Fibroblast of skin of scalp (primary cell): ENCODE measurements at regions not wholly inside any gene's neighbourhood (a gene's known extent, or its start where the extent isn't known, plus 50 kb on each side); places are given as distances from the start of the nearest gene placed in this dataset.
A peak's percentile ranks its signal among the peaks of the same experiment; 100 is the strongest.

Source experiments
- DNase-seq: peaks from one replicate; pipeline ENCODE4 v3.0.0-alpha.2; 2013

- DNase-seq, result peak; percentile 80
Measured at GRCh38 chr14:26199590-26200370, 398.1 kb downstream of the NOVA1 start.

- DNase-seq, result no peak
Measured at GRCh38 chr14:26199096-26199495, 398.7 kb downstream of the NOVA1 start.

- no peak for DNase-seq
Measured at GRCh38 chr14:26194816-26195215, 403.0 kb downstream of the NOVA1 start.

- DNase-seq, result no peak
Measured at GRCh38 chr14:26191671-26192070, 406.2 kb downstream of the NOVA1 start.

- DNase-seq, result no peak
Measured at GRCh38 chr14:26191123-26191522, 406.7 kb downstream of the NOVA1 start.

GRCh38 chr14:26190646-26191045 is 407.2 kb downstream of the NOVA1 start:
- no peak for DNase-seq

GRCh38 chr14:26187996-26188620 is 409.7 kb downstream of the NOVA1 start:
- no peak for DNase-seq

- DNase-seq, result no peak
Measured at GRCh38 chr14:26180221-26180620, 417.6 kb downstream of the NOVA1 start.

- no peak for DNase-seq
Measured at GRCh38 chr14:26175658-26176057, 422.2 kb downstream of the NOVA1 start.

- no peak for DNase-seq
Measured at GRCh38 chr14:26174395-26174794, 423.4 kb downstream of the NOVA1 start.

- no peak for DNase-seq
Measured at GRCh38 chr14:26173581-26174110, 424.2 kb downstream of the NOVA1 start.

- DNase-seq, result no peak
Measured at GRCh38 chr14:26172396-26172795, 425.4 kb downstream of the NOVA1 start.

- no peak for DNase-seq
Measured at GRCh38 chr14:26170885-26171284, 426.9 kb downstream of the NOVA1 start.

GRCh38 chr14:26163761-26164160 is 434.1 kb downstream of the NOVA1 start:
- DNase-seq, result peak; percentile 39

- DNase-seq, result no peak
Measured at GRCh38 chr14:26157517-26157916, 440.3 kb downstream of the NOVA1 start.

- DNase-seq, result no peak
Measured at GRCh38 chr14:26143057-26143456, 454.8 kb downstream of the NOVA1 start.

GRCh38 chr14:26138764-26139445 is 458.9 kb downstream of the NOVA1 start:
- no peak for DNase-seq

- DNase-seq, result no peak
Measured at GRCh38 chr14:26137161-26137560, 460.7 kb downstream of the NOVA1 start.

- DNase-seq, result no peak
Measured at GRCh38 chr14:26132061-26132645, 465.7 kb downstream of the NOVA1 start.

- DNase-seq, result no peak
Measured at GRCh38 chr14:26130690-26131089, 467.1 kb downstream of the NOVA1 start.

GRCh38 chr14:26128931-26129671 is 468.7 kb downstream of the NOVA1 start:
- DNase-seq, result peak; percentile 22

- no peak for DNase-seq
Measured at GRCh38 chr14:26124896-26125438, 472.9 kb downstream of the NOVA1 start.
